Caco-2 (cell line): ENCODE measurements at regions not wholly inside any gene's neighbourhood (a gene's known extent, or its start where the extent isn't known, plus 50 kb on each side); places are given as distances from the start of the nearest gene placed in this dataset.

Source experiments
- BruUV-seq: library from RNA; stranded (reverse); fragments of 400-500 nt; replicated peaks from 2 replicates; lab custom pipeline; 2021; lab: Mats Ljungman, UMichigan
- CTCF ChIA-PET: fragments of 300-600 bp; sonication (Branson Sonifier 250); formaldehyde crosslinking; loops from one replicate; lab custom pipeline; 2022; ENCODE audit warnings: antibody characterized with exemption; lab: Charles Lee
- POLR2A ChIA-PET: fragments of 300-600 bp; sonication (Branson Sonifier 250); formaldehyde crosslinking; loops from one replicate; lab custom pipeline; 2022; ENCODE audit warnings: antibody characterized with exemption; lab: Charles Lee
- DNase-seq, 2 experiments: peaks; one replicate each; pipeline versions ENCODE4 v3.0.0 to v3.0.0-alpha.2; 2020 to 2022
- H3K27me3 ChIP-seq: replicated peaks from 2 replicates; pipeline ENCODE4 v1.6.0; 2011; ENCODE audit warnings: low read length; ENCODE audit not compliant: control insufficient read depth, insufficient read depth
- H3K36me3 ChIP-seq: 2 replicates; pipeline ENCODE4 v1.5.1; 2011; ENCODE audit warnings: low read length; ENCODE audit not compliant: control insufficient read depth, insufficient read depth
- H3K4me1 ChIP-seq: fragments of 250-450 bp; sonication (Bioruptor Pico); 2 replicates; pipeline ENCODE4 v1.5.1; 2020; ENCODE audit warnings: mild to moderate bottlenecking
- H3K4me3 ChIP-seq: 2 replicates; pipeline ENCODE4 v1.5.1; 2011; ENCODE audit warnings: low read depth, mild to moderate bottlenecking, control low read depth, low read length
- H3K9me3 ChIP-seq: fragments of 250-450 bp; sonication (Bioruptor Pico); 2 replicates; pipeline ENCODE4 v1.5.1; 2020; ENCODE audit warnings: mild to moderate bottlenecking, moderate library complexity
- H3K27ac Mint-ChIP-seq: one replicate; pipeline ENCODE4 v1.8.0; 2022; ENCODE audit warnings: mixed read lengths; ENCODE audit not compliant: unreplicated experiment
- H3K27me3 Mint-ChIP-seq: one replicate; pipeline ENCODE4 v1.8.0; 2022; ENCODE audit warnings: mixed read lengths; ENCODE audit not compliant: insufficient read depth, unreplicated experiment
- H3K36me3 Mint-ChIP-seq: one replicate; pipeline ENCODE4 v1.8.0; 2022; ENCODE audit warnings: mild to moderate bottlenecking, mixed read lengths; ENCODE audit not compliant: insufficient read depth, unreplicated experiment
- H3K4me1 Mint-ChIP-seq: one replicate; pipeline ENCODE4 v1.8.0; 2022; ENCODE audit warnings: low read depth, mixed read lengths; ENCODE audit not compliant: unreplicated experiment
- H3K4me3 Mint-ChIP-seq: one replicate; pipeline ENCODE4 v1.8.0; 2022; ENCODE audit warnings: mild to moderate bottlenecking, moderate library complexity, mixed read lengths; ENCODE audit not compliant: unreplicated experiment
- H3K9me3 Mint-ChIP-seq: one replicate; pipeline ENCODE4 v1.8.0; 2022; ENCODE audit warnings: mixed read lengths; ENCODE audit not compliant: unreplicated experiment
- CTCF ChIP-seq, 2 experiments: fragments of 200-600 bp in 1 of 2; IDR thresholded peaks; 1 replicate in 1 of 2; 2 replicates in 1 of 2; pipeline versions ENCODE4 v1.5.1 to v1.8.0; 2011 to 2022; ENCODE audit warnings: antibody characterized with exemption in 1 of 2, control low read depth in 1 of 2, inconsistent platforms in 1 of 2, low read depth in 1 of 2, low read length in 1 of 2, mild to moderate bottlenecking in 1 of 2, moderate library complexity in 1 of 2; ENCODE audit not compliant: insufficient read depth in 1 of 2, severe bottlenecking in 1 of 2, unreplicated experiment in 1 of 2
- intact Hi-C: fragments of 100-400 bp; cut with micrococcal nuclease; formaldehyde crosslinking; loops from one replicate; pipeline ENCODE4 v1.10.0; 2022; ENCODE audit not compliant: unreplicated experiment

GRCh38 chr14:49199159-49199558 is 387.0 kb downstream of the RPS29 start:
- Histone ChIP-seq H3K27me3 (no peaks in the 10 kb centered on the region), H3K9me3 (no peaks in the 10 kb centered on the region), H3K4me1 (peaks cover 12% of the 10 kb centered on the region), H3K36me3 (no peaks in the 10 kb centered on the region), H3K4me3 (no peak overlapping the region)
- TF ChIP-seq CTCF (IDR thresholded peaks at IDR 0.05; ENCODE audit: insufficient read depth in 1 of 2, low read depth in 1 of 2, low read length in 1 of 2, severe bottlenecking in 1 of 2, unreplicated experiment in 1 of 2), result no peak
- ChIA-PET POLR2A (no interaction called here), CTCF (no interaction called here)
- no peak for DNase-seq
- Mint-ChIP-seq H3K9me3 (no peaks in the 10 kb centered on the region), H3K27ac (no peak overlapping the region), H3K27me3 (peaks cover 5% of the 10 kb centered on the region), H3K4me1 (no peaks in the 10 kb centered on the region), H3K36me3 (no peaks in the 10 kb centered on the region), H3K4me3 (no peak overlapping the region)
- intact Hi-C loops, result no loop called here
- BruUV-seq, result no TSS peak

GRCh38 chr14:49196327-49196726 is 389.9 kb downstream of the RPS29 start:
- Mint-ChIP-seq H3K27ac (no peak overlapping the region), H3K4me1 (no peaks in the 10 kb centered on the region), H3K4me3 (no peak overlapping the region), H3K36me3 (no peaks in the 10 kb centered on the region), H3K27me3 (peaks cover 9% of the 10 kb centered on the region), H3K9me3 (no peaks in the 10 kb centered on the region)
- Histone ChIP-seq H3K36me3 (no peaks in the 10 kb centered on the region), H3K27me3 (no peaks in the 10 kb centered on the region), H3K9me3 (no peaks in the 10 kb centered on the region), H3K4me3 (no peak overlapping the region), H3K4me1 (no peaks in the 10 kb centered on the region)
- POLR2A ChIA-PET, result no interaction called here
- TF ChIP-seq CTCF (IDR thresholded peaks at IDR 0.05; ENCODE audit: insufficient read depth in 1 of 2, low read depth in 1 of 2, low read length in 1 of 2, severe bottlenecking in 1 of 2, unreplicated experiment in 1 of 2), result no peak
- CTCF ChIA-PET, result no interaction called here
- intact Hi-C loops, result no loop called here
- BruUV-seq, result no TSS peak
- DNase-seq, result no peak

GRCh38 chr14:49194067-49194466 is 392.1 kb downstream of the RPS29 start:
- Mint-ChIP-seq H3K4me3 (no peak overlapping the region), H3K36me3 (no peaks in the 10 kb centered on the region), H3K27me3 (peaks cover 12% of the 10 kb centered on the region), H3K4me1 (no peaks in the 10 kb centered on the region), H3K27ac (no peak overlapping the region), H3K9me3 (no peaks in the 10 kb centered on the region)
- Histone ChIP-seq H3K9me3 (no peaks in the 10 kb centered on the region), H3K4me1 (no peaks in the 10 kb centered on the region), H3K36me3 (no peaks in the 10 kb centered on the region), H3K4me3 (no peak overlapping the region), H3K27me3 (no peaks in the 10 kb centered on the region)
- POLR2A ChIA-PET, result no interaction called here
- intact Hi-C loops, result no loop called here
- CTCF ChIA-PET, result no interaction called here
- TF ChIP-seq CTCF (IDR thresholded peaks at IDR 0.05; ENCODE audit: insufficient read depth in 1 of 2, low read depth in 1 of 2, low read length in 1 of 2, severe bottlenecking in 1 of 2, unreplicated experiment in 1 of 2), result no peak
- no TSS peak for BruUV-seq
- DNase-seq, result no peak
